ENCODE measurements at regions not wholly inside any gene's neighbourhood (a gene's known extent, or its start where the extent isn't known, plus 50 kb on each side); places are given as distances from the start of the nearest gene placed in this dataset.

DNA sequence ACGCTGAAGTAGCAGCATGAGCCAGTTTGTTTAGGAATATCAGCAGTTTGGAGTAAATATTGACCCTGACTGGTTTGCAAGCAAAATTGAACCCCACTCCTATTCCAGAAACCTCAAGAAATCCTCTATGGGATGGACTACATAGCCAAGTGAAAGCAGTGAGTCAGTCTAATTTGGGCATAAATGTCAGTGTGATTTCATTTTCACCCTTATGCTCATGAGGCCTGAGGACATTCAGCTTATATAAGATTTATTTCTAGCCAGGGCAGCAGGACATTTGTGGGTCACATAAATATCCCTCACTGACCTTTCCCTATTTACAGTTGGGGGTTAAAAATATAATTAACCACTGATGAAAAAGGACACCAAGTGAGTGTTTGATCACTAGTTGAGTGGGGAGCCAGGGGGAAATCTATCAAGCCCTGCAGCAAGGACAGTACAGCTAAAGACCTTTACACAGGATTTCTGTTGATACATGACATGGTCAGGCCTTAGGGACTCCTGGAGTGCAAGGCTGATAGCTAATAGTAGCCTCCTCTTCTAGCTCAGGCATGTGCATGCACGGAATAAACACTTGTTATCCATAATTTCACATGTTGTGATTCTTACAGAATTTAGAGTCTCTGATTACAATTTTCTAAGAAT is 996.9 kb upstream of the GRIA3 start:
- TF ChIP-seq POLR2A (IDR thresholded peaks at IDR 0.05): no peak
- TF ChIP-seq, protein P1, sequence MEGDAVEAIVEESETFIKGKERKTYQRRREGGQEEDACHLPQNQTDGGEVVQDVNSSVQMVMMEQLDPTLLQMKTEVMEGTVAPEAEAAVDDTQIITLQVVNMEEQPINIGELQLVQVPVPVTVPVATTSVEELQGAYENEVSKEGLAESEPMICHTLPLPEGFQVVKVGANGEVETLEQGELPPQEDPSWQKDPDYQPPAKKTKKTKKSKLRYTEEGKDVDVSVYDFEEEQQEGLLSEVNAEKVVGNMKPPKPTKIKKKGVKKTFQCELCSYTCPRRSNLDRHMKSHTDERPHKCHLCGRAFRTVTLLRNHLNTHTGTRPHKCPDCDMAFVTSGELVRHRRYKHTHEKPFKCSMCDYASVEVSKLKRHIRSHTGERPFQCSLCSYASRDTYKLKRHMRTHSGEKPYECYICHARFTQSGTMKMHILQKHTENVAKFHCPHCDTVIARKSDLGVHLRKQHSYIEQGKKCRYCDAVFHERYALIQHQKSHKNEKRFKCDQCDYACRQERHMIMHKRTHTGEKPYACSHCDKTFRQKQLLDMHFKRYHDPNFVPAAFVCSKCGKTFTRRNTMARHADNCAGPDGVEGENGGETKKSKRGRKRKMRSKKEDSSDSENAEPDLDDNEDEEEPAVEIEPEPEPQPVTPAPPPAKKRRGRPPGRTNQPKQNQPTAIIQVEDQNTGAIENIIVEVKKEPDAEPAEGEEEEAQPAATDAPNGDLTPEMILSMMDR (IDR thresholded peaks at IDR 0.05): no peak

Measured in prostate gland (tissue), 2 donors.